B cell (primary cell): ENCODE measurements at regions not wholly inside any gene's neighbourhood (a gene's known extent, or its start where the extent isn't known, plus 50 kb on each side); places are given as distances from the start of the nearest gene placed in this dataset.

ENCODE experiments used
- ATAC-seq: fragments of 200-7000 bp; cut with Tn5 transposase; one replicate; pipeline ENCODE4 v1.10.0; 2021; ENCODE audit warnings: low read depth, mild to moderate bottlenecking, moderate number of reproducible peaks, moderate library complexity
- CTCF ChIA-PET: fragments of 350-600 bp; sonication (Branson Sonifier 250); formaldehyde crosslinking; loops from one replicate; lab custom pipeline; 2021; ENCODE audit warnings: antibody characterized with exemption, inconsistent platforms; lab: Charles Lee
- POLR2A ChIA-PET: fragments of 350-600 bp; sonication (Branson Sonifier 250); formaldehyde crosslinking; loops from one replicate; lab custom pipeline; 2021; ENCODE audit warnings: antibody characterized with exemption; lab: Charles Lee
- DNase-seq: peaks from one replicate; pipeline ENCODE4 v3.0.0; 2013
- H2AFZ ChIP-seq: 2 replicates; pipeline ENCODE4 v1.6.1; 2012; ENCODE audit warnings: mild to moderate bottlenecking, low read depth, low read length; ENCODE audit not compliant: insufficient read depth, poor library complexity, severe bottlenecking
- H3K27ac ChIP-seq, 2 donors: 1 replicate in 1 of 2; 2 replicates in 1 of 2; pipeline ENCODE4 v1.5.1; 2012 to 2013; ENCODE audit warnings: low read length in 2 of 2, mild to moderate bottlenecking in 2 of 2, moderate library complexity in 1 of 2
- H3K27me3 ChIP-seq, 4 experiments: fragments of 200-600 bp in 1 of 4; sonication (generic) in 1 of 4; replicated peaks in 1 of 4; 1 replicate in 2 of 4; 2 replicates in 2 of 4; pipeline versions ENCODE4 v1.6.1 to v1.7.0; 2013 to 2016; ENCODE audit warnings: low read length in 3 of 4, mild to moderate bottlenecking in 2 of 4, mixed read lengths in 1 of 4, moderate library complexity in 1 of 4; ENCODE audit not compliant: insufficient read depth in 4 of 4, control insufficient read depth in 3 of 4; ENCODE audit errors: control extremely low read depth in 1 of 4
- H3K36me3 ChIP-seq, 2 experiments: replicated peaks in 1 of 2; 1 replicate in 1 of 2; 2 replicates in 1 of 2; pipeline versions ENCODE4 v1.6.1 to v1.7.1; 2013; ENCODE audit warnings: low read length in 1 of 2; ENCODE audit not compliant: insufficient read depth in 2 of 2, control insufficient read depth in 1 of 2; ENCODE audit errors: control extremely low read depth in 1 of 2, extremely low read depth in 1 of 2
- H3K4me1 ChIP-seq, 2 donors: fragments of 200-600 bp in 1 of 2; sonication (generic) in 1 of 2; 1 replicate in 1 of 2; 2 replicates in 1 of 2; pipeline versions ENCODE4 v1.5.1 to v1.6.1; 2013 to 2017; ENCODE audit warnings: low read length in 2 of 2; ENCODE audit not compliant: control insufficient read depth in 2 of 2, insufficient read depth in 2 of 2
- H3K4me2 ChIP-seq: replicated peaks from 2 replicates; pipeline ENCODE3; 2012; ENCODE audit warnings: mild to moderate bottlenecking, low read depth, low read length; ENCODE audit not compliant: poor library complexity, severe bottlenecking
- H3K4me3 ChIP-seq, 5 experiments: fragments of 200-600 bp in 1 of 5; sonication (generic) in 1 of 5; 1 replicate in 3 of 5; 2 replicates in 2 of 5; pipeline versions ENCODE4 v1.5.1 to v1.7.0; 2011 to 2016; ENCODE audit warnings: low read length in 4 of 5, mild to moderate bottlenecking in 4 of 5, low read depth in 2 of 5, control low read depth in 1 of 5, moderate library complexity in 1 of 5; ENCODE audit not compliant: insufficient read depth in 1 of 5; ENCODE audit errors: control extremely low read depth in 1 of 5, extremely low read depth in 1 of 5
- H3K79me2 ChIP-seq: fragments of 200-600 bp; sonication (generic); one replicate; pipeline ENCODE4 v1.6.0; 2016; ENCODE audit warnings: low read length; ENCODE audit not compliant: control insufficient read depth, insufficient read depth
- H3K9ac ChIP-seq: fragments of 200-600 bp; sonication (generic); 2 replicates; pipeline ENCODE4 v1.6.1; 2017; ENCODE audit warnings: mild to moderate bottlenecking, low read length, moderate library complexity
- H3K9me3 ChIP-seq, 3 donors: one replicate each; pipeline versions ENCODE4 v1.6.1 to v1.7.1; 2013; ENCODE audit warnings: low read length in 2 of 3; ENCODE audit not compliant: control insufficient read depth in 2 of 3, insufficient read depth in 1 of 3; ENCODE audit errors: control extremely low read depth in 1 of 3
- H4K20me1 ChIP-seq: 2 replicates; pipeline ENCODE4 v1.6.0; 2012; ENCODE audit warnings: mild to moderate bottlenecking, low read length; ENCODE audit not compliant: insufficient read depth, control insufficient read depth, poor library complexity, severe bottlenecking
- H3K27ac Mint-ChIP-seq: one replicate; pipeline ENCODE4 v1.8.0; 2021; ENCODE audit warnings: mixed read lengths
- H3K27me3 Mint-ChIP-seq: one replicate; pipeline ENCODE4 v1.8.0; 2021; ENCODE audit warnings: mixed read lengths
- H3K4me1 Mint-ChIP-seq: one replicate; pipeline ENCODE4 v1.8.0; 2021; ENCODE audit warnings: mixed read lengths
- H3K4me3 Mint-ChIP-seq: one replicate; pipeline ENCODE4 v1.8.0; 2021; ENCODE audit warnings: mixed read lengths
- H3K9me3 Mint-ChIP-seq: one replicate; pipeline ENCODE4 v1.8.0; 2022; ENCODE audit warnings: mixed read lengths; ENCODE audit not compliant: insufficient read depth
- EZH2 ChIP-seq: IDR thresholded peaks from 2 replicates; pipeline ENCODE4 v1.6.1; 2012; ENCODE audit warnings: borderline replicate concordance, low read depth, mild to moderate bottlenecking, moderate library complexity, low read length; ENCODE audit not compliant: insufficient read depth, poor library complexity, severe bottlenecking
- WGBS: methylation state at CpG from one replicate; pipeline ENCODE4 v1.1.5; 2013; ENCODE audit warnings: missing lambda C conversion rate; ENCODE audit not compliant: insufficient coverage; 5-methylcytosine and 5-hydroxymethylcytosine counted together
- intact Hi-C: fragments of 100-400 bp; cut with micrococcal nuclease; formaldehyde crosslinking; loops from one replicate; pipeline ENCODE4 v1.10.0; 2022
- TF ChIP-seq, protein P1 (sequence below): fragments of 200-600 bp; IDR thresholded peaks from one replicate; pipeline ENCODE4 v1.8.0; 2022; ENCODE audit warnings: antibody characterized with exemption, mild to moderate bottlenecking

DNA sequence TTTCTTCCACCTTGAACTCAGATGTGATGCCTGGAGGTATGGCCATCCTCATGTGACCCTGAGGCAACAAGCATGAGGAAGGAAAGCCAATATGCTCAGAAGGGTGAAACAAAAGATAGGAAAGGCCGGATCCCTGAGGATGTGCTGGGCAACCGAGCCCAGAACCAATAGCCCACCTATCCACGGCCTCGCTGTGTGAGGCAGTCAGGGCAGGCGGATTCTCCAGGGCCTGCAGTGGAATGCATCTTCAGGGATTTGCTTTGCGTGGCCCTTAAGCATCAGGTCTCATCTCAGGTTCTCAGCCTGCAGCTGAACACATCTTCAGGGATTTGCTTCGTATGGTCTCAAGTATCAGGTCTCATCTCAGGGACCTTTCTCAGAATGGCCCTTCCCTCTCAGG lies 139.8 kb downstream of the ANKRD60 start:
- Histone ChIP-seq H3K4me3 (no peak overlapping the region), H3K79me2 (no peaks in the 10 kb centered on the region), H3K9ac (no peak overlapping the region), H3K9me3 (peaks cover 0 to 8% (median 0%) of the 10 kb centered on the region in 3 donors), H3K36me3 (no peaks in the 10 kb centered on the region), H3K4me1 (no peaks in the 10 kb centered on the region), H2AFZ (no peak overlapping the region), H3K27me3 (no peaks in the 10 kb centered on the region), H3K27ac (no peak overlapping the region), H4K20me1 (no peaks in the 10 kb centered on the region), H3K4me2 (no peak overlapping the region)
- H3K4me1 Mint-ChIP-seq = no peaks in the 10 kb centered on the region
- no peak overlapping the region for H3K27ac Mint-ChIP-seq
- TF ChIP-seq, protein P1, sequence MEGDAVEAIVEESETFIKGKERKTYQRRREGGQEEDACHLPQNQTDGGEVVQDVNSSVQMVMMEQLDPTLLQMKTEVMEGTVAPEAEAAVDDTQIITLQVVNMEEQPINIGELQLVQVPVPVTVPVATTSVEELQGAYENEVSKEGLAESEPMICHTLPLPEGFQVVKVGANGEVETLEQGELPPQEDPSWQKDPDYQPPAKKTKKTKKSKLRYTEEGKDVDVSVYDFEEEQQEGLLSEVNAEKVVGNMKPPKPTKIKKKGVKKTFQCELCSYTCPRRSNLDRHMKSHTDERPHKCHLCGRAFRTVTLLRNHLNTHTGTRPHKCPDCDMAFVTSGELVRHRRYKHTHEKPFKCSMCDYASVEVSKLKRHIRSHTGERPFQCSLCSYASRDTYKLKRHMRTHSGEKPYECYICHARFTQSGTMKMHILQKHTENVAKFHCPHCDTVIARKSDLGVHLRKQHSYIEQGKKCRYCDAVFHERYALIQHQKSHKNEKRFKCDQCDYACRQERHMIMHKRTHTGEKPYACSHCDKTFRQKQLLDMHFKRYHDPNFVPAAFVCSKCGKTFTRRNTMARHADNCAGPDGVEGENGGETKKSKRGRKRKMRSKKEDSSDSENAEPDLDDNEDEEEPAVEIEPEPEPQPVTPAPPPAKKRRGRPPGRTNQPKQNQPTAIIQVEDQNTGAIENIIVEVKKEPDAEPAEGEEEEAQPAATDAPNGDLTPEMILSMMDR = no peak
- TF ChIP-seq EZH2 = no peak
- 93% methylated on average over 6 of the region's 7 CpGs for WGBS
- intact Hi-C loops = no loop called here
- DNase-seq (no peak), ATAC-seq (no peak)
- ChIA-PET CTCF (interaction anchor here (0.6 to 2.7 kb wide), 4 partner anchors 92 to 471 kb away, joined by 3 to 26 read pairs (median 10); no protein-coding TSS in a partner anchor), POLR2A (no interaction called here)
- no peaks in the 10 kb centered on the region for H3K9me3 Mint-ChIP-seq
- peaks cover 32% of the 10 kb centered on the region for H3K27me3 Mint-ChIP-seq
- no peak overlapping the region for H3K4me3 Mint-ChIP-seq

DNA sequence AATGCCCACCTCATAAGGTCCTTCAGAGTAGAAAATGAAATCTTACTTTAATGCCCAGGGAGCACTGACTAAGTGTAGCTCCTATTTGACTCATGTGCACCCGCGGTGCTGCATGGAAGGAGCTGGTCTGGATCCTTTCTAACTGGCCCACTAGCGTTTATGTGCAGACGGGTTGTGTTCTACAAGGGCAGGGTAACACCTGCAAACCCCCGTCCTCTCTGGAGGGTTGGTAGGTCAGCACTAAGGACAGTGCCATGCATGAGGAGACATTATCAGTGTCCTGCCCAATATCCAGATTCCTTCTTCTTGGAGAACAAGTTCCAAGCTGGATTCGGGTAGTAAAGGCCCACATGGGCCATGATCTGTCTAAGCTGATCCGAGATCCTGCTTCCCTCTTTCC lies 140.3 kb downstream of the ANKRD60 start:
- POLR2A ChIA-PET = no interaction called here
- H3K27ac Mint-ChIP-seq = no peak overlapping the region

More for the DNA sequence above, 140.3 kb downstream of the ANKRD60 start:
- H3K4me1 Mint-ChIP-seq = no peaks in the 10 kb centered on the region
- no peak overlapping the region for H2AFZ ChIP-seq
- H3K9me3 ChIP-seq = peaks cover 0 to 8% (median 0%) of the 10 kb centered on the region in 3 donors
- H3K79me2 ChIP-seq = no peaks in the 10 kb centered on the region
- no peaks in the 10 kb centered on the region for H3K27me3 ChIP-seq
- ATAC-seq (no peak), DNase-seq (no peak)
- no peak overlapping the region for H3K4me3 Mint-ChIP-seq
- no peaks in the 10 kb centered on the region for H4K20me1 ChIP-seq
- no peak overlapping the region for H3K4me3 ChIP-seq
- intact Hi-C loops = no loop called here
- no peaks in the 10 kb centered on the region for H3K36me3 ChIP-seq
- TF ChIP-seq, protein P1 = no peak
- no peak for TF ChIP-seq EZH2
- peaks cover 30% of the 10 kb centered on the region for H3K27me3 Mint-ChIP-seq
- H3K4me2 ChIP-seq = no peak overlapping the region
- H3K9me3 Mint-ChIP-seq = no peaks in the 10 kb centered on the region
- no peaks in the 10 kb centered on the region for H3K4me1 ChIP-seq
- WGBS = 79% methylated on average over 7 of the region's 7 CpGs
- CTCF ChIA-PET = interaction anchor here (0.6 to 2.7 kb wide), 6 partner anchors 8 to 491 kb away, joined by 3 to 26 read pairs (median 10); no protein-coding TSS in a partner anchor
- H3K27ac ChIP-seq = no peak overlapping the region
- H3K9ac ChIP-seq = no peak overlapping the region
